ENCODE measurements at regions not wholly inside any gene's neighbourhood (a gene's known extent, or its start where the extent isn't known, plus 50 kb on each side); places are given as distances from the start of the nearest gene placed in this dataset.

DNA sequence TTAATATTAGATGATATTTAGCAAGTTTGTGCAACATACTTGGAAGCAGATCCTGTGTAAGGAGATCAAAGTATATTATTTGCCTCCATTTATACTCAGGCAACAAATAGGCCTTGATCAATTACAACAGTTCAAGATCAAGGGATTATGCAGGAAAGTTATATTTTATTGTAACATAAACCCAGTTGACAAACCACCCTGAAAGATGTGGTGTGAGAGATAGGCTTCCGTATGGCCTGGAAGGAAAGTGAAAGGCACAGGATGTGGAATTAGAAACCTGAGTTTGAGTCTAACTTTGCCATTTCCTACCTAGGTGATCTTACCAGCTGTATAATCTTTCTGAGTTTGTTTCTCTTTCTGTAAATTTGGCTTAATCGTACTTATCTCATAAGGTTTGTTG is 284.1 kb downstream of the BMP4 start:
- no peak for DNase-seq
- no peak overlapping the region for H4K5ac ChIP-seq (ENCODE audit: insufficient read length, low read depth, low read length)
- no peak overlapping the region for H4K91ac ChIP-seq (ENCODE audit: insufficient read length, low read depth, low read length)
- no peak overlapping the region for H2BK5ac ChIP-seq (ENCODE audit: insufficient read length, low read length)
- no peak overlapping the region for H2AK5ac ChIP-seq (ENCODE audit: insufficient read length, low read length)
- H3K9me3 ChIP-seq (ENCODE audit: control insufficient read depth, low read depth, low read length) = no peaks in the 10 kb centered on the region
- no peaks in the 10 kb centered on the region for H3K79me1 ChIP-seq (ENCODE audit: insufficient read depth, low read depth, low read length, poor library complexity, severe bottlenecking)
- H3K23ac ChIP-seq (ENCODE audit: insufficient read length, low read depth, low read length) = no peak overlapping the region
- H3K9ac ChIP-seq (ENCODE audit: extremely low read depth, insufficient read length, low read length) = no peak overlapping the region
- no peak overlapping the region for H3K4me3 Mint-ChIP-seq
- H2AFZ ChIP-seq (ENCODE audit: low read length) = no peak overlapping the region
- no peak overlapping the region for H3K27ac Mint-ChIP-seq
- no peaks in the 10 kb centered on the region for H3K4me1 Mint-ChIP-seq
- peaks cover 0 to 9% (median 2%) of the 10 kb centered on the region in 3 experiments; a peak in 3 of 7 replicates for H3K36me3 Mint-ChIP-seq (ENCODE audit: insufficient read depth in 1 of 3, low read depth in 3 of 3)
- TF ChIP-seq, protein P1, sequence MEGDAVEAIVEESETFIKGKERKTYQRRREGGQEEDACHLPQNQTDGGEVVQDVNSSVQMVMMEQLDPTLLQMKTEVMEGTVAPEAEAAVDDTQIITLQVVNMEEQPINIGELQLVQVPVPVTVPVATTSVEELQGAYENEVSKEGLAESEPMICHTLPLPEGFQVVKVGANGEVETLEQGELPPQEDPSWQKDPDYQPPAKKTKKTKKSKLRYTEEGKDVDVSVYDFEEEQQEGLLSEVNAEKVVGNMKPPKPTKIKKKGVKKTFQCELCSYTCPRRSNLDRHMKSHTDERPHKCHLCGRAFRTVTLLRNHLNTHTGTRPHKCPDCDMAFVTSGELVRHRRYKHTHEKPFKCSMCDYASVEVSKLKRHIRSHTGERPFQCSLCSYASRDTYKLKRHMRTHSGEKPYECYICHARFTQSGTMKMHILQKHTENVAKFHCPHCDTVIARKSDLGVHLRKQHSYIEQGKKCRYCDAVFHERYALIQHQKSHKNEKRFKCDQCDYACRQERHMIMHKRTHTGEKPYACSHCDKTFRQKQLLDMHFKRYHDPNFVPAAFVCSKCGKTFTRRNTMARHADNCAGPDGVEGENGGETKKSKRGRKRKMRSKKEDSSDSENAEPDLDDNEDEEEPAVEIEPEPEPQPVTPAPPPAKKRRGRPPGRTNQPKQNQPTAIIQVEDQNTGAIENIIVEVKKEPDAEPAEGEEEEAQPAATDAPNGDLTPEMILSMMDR (conservative IDR thresholded peaks at IDR 0.05) = no peak
- H3K79me2 ChIP-seq (ENCODE audit: insufficient read depth, low read length) = no peaks in the 10 kb centered on the region
- H3K18ac ChIP-seq (ENCODE audit: insufficient read length, low read depth, low read length) = no peak overlapping the region
- no peak overlapping the region for H2BK12ac ChIP-seq (ENCODE audit: insufficient read length, low read depth, low read length)
- no peak overlapping the region for H3T11ph ChIP-seq (ENCODE audit: low read length)
- no peak overlapping the region for H3K56ac ChIP-seq (ENCODE audit: insufficient read length, low read depth, low read length)
- H3K27ac ChIP-seq (ENCODE audit: insufficient read length, low read depth, low read length) = no peak overlapping the region
- H3K4me2 ChIP-seq (ENCODE audit: insufficient read depth, insufficient read length, low read length) = no peak overlapping the region
- H3K27me3 Mint-ChIP-seq (ENCODE audit: low read depth) = no peaks in the 10 kb centered on the region
- no peaks in the 10 kb centered on the region for H3K23me2 ChIP-seq (ENCODE audit: insufficient read length, low read depth, low read length, poor library complexity, severe bottlenecking)
- H3K4me1 ChIP-seq (ENCODE audit: insufficient read depth, low read length) = no peaks in the 10 kb centered on the region
- H3K4ac ChIP-seq (ENCODE audit: low read depth, low read length) = no peak overlapping the region
- H2BK20ac ChIP-seq (ENCODE audit: low read depth, low read length, poor library complexity, severe bottlenecking) = no peak overlapping the region
- no peak overlapping the region for H2BK120ac ChIP-seq (ENCODE audit: low read depth, low read length, poor library complexity, severe bottlenecking)
- no CpG with 5 or more reads among the region's 2 CpGs for WGBS (ENCODE audit: extremely low coverage, insufficient read length, low lambda C conversion rate)
- no peaks in the 10 kb centered on the region for H3K27me3 ChIP-seq (ENCODE audit: insufficient read depth, low read length)
- H3K9me3 Mint-ChIP-seq = peaks cover 8 to 13% of the 10 kb centered on the region in 2 experiments; a peak in 4 of 5 replicates
- no peak overlapping the region for H3K14ac ChIP-seq (ENCODE audit: insufficient read depth, low read length)
- H4K20me1 ChIP-seq (ENCODE audit: control insufficient read depth, insufficient read depth, insufficient read length) = no peaks in the 10 kb centered on the region
- no peak overlapping the region for H2BK15ac ChIP-seq (ENCODE audit: low read depth, low read length)
- H4K8ac ChIP-seq (replicated peaks; ENCODE audit: insufficient read length, low read depth, low read length) = no peak overlapping the region
